SK-N-SH (cell line): ENCODE measurements at regions not wholly inside any gene's neighbourhood (a gene's known extent, or its start where the extent isn't known, plus 50 kb on each side); places are given as distances from the start of the nearest gene placed in this dataset.

Experiments
- CTCF ChIP-seq: fragments of 200-600 bp; sonication (generic); IDR thresholded peaks from 2 replicates; pipeline ENCODE4 v1.6.1; 2017; ENCODE audit warnings: antibody characterized with exemption, mild to moderate bottlenecking, moderate library complexity
- EZH2phosphoT487 ChIP-seq: fragments of 200-600 bp; sonication (generic); IDR thresholded peaks from 2 replicates; pipeline ENCODE4 v1.6.1; 2017; ENCODE audit warnings: low read depth, mixed run types, mild to moderate bottlenecking, antibody characterized with exemption, moderate library complexity, borderline replicate concordance
- POLR2AphosphoS5 ChIP-seq: IDR thresholded peaks from 2 replicates; pipeline ENCODE4 v1.6.1; 2012; ENCODE audit warnings: low read depth, low read length
- RFX5 ChIP-seq: IDR thresholded peaks from 2 replicates; pipeline ENCODE4 v1.6.1; 2012; ENCODE audit warnings: mild to moderate bottlenecking, improper control_type of control experiment, low read length
- TCF12 ChIP-seq: IDR thresholded peaks from 2 replicates; pipeline ENCODE4 v1.4.0; 2012
- YY1 ChIP-seq: IDR thresholded peaks from 2 replicates; pipeline ENCODE4 v1.4.0; 2012; ENCODE audit warnings: low read depth, mild to moderate bottlenecking

GRCh38 chr1:121483234-121483633 lies 298.5 kb downstream of the SRGAP2C start:
- TF ChIP-seq RFX5 (no peak), CTCF (no peak), YY1 (no peak), EZH2phosphoT487 (no peak), TCF12 (no peak), POLR2AphosphoS5 (no peak)
